OCI-LY7 (cell line): ENCODE measurements at regions not wholly inside any gene's neighbourhood (a gene's known extent, or its start where the extent isn't known, plus 50 kb on each side); places are given as distances from the start of the nearest gene placed in this dataset.

ENCODE experiments used
- BruUV-seq: library from RNA; stranded (reverse); fragments of 400-500 nt; replicated peaks from 2 replicates; lab custom pipeline; 2021; lab: Mats Ljungman, UMichigan
- CTCF ChIA-PET: fragments of 300-600 bp; sonication (Branson Sonifier 250); formaldehyde crosslinking; loops from one replicate; lab custom pipeline; 2022; ENCODE audit warnings: antibody characterized with exemption; ENCODE audit not compliant: unreplicated experiment; lab: Charles Lee
- POLR2A ChIA-PET: fragments of 300-600 bp; sonication (Branson Sonifier 250); formaldehyde crosslinking; loops from one replicate; lab custom pipeline; 2022; ENCODE audit warnings: antibody characterized with exemption; lab: Charles Lee
- DNase-seq: peaks from one replicate; pipeline ENCODE4 v3.0.0-alpha.2; 2015; ENCODE audit warnings: low spot score
- H2AFZ ChIP-seq: fragments of 200-600 bp; sonication (generic), shearing (Covaris generic); 2 replicates; pipeline ENCODE4 v1.6.1; 2014; ENCODE audit warnings: mild to moderate bottlenecking, antibody characterized with exemption, low read length, moderate library complexity
- H3K27ac ChIP-seq: fragments of 200-600 bp; sonication (generic); 2 replicates; pipeline ENCODE4 v1.5.1; 2014; ENCODE audit warnings: mixed run types, low read depth, mild to moderate bottlenecking, moderate library complexity, low read length, inconsistent platforms; ENCODE audit not compliant: poor library complexity, severe bottlenecking
- H3K36me3 ChIP-seq: fragments of 200-600 bp; sonication (generic); 2 replicates; pipeline ENCODE4 v1.6.1; 2014; ENCODE audit warnings: mild to moderate bottlenecking, antibody characterized with exemption, low read length, moderate library complexity, mixed read lengths; ENCODE audit not compliant: insufficient read depth
- H3K4me1 ChIP-seq: fragments of 200-600 bp; sonication (generic); 2 replicates; pipeline ENCODE4 v1.5.1; 2014; ENCODE audit warnings: mild to moderate bottlenecking, low read length; ENCODE audit not compliant: insufficient read depth, poor library complexity, severe bottlenecking
- H3K4me2 ChIP-seq: fragments of 200-600 bp; sonication (generic); 2 replicates; pipeline ENCODE4 v1.6.1; 2014; ENCODE audit warnings: mild to moderate bottlenecking, low read length
- H3K4me3 ChIP-seq: fragments of 200-600 bp; sonication (generic); 2 replicates; pipeline ENCODE4 v1.5.1; 2014; ENCODE audit warnings: mild to moderate bottlenecking, low read depth, low read length; ENCODE audit not compliant: poor library complexity, severe bottlenecking
- H3K79me2 ChIP-seq: fragments of 200-600 bp; sonication (generic); 2 replicates; pipeline ENCODE4 v1.6.1; 2016; ENCODE audit warnings: low read depth, mild to moderate bottlenecking, low read length, moderate library complexity, mixed read lengths; ENCODE audit not compliant: insufficient read depth
- H3K9me2 ChIP-seq: fragments of 200-600 bp; sonication (generic); 2 replicates; pipeline ENCODE4 v1.6.1; 2016; ENCODE audit warnings: mild to moderate bottlenecking, low read length, mixed read lengths; ENCODE audit not compliant: insufficient read depth
- H3K9me3 ChIP-seq: fragments of 200-600 bp; sonication (generic); 2 replicates; pipeline ENCODE4 v1.6.1; 2014; ENCODE audit warnings: mild to moderate bottlenecking, mixed run types, low read length, mixed read lengths
- H4K20me1 ChIP-seq: fragments of 200-600 bp; sonication (generic); 2 replicates; pipeline ENCODE4 v1.6.1; 2014; ENCODE audit warnings: mild to moderate bottlenecking, antibody characterized with exemption, low read length, moderate library complexity, mixed read lengths; ENCODE audit not compliant: insufficient read depth
- CTCF ChIP-seq: fragments of 200-600 bp; sonication (generic); conservative IDR thresholded peaks from 2 replicates; pipeline ENCODE4 v1.5.1; 2014; ENCODE audit warnings: mild to moderate bottlenecking, antibody characterized with exemption, low read length, moderate library complexity, mixed read lengths
- EZH2phosphoT487 ChIP-seq: fragments of 200-600 bp; sonication (generic); IDR thresholded peaks from 2 replicates; pipeline ENCODE4 v1.6.1; 2018; ENCODE audit warnings: low read depth, borderline replicate concordance, mild to moderate bottlenecking, mixed run types, antibody characterized with exemption, low read length, moderate library complexity, mixed read lengths
- intact Hi-C: fragments of 100-400 bp; cut with micrococcal nuclease; formaldehyde crosslinking; loops from one replicate; pipeline ENCODE4 v1.10.0; 2022; ENCODE audit not compliant: unreplicated experiment

DNA sequence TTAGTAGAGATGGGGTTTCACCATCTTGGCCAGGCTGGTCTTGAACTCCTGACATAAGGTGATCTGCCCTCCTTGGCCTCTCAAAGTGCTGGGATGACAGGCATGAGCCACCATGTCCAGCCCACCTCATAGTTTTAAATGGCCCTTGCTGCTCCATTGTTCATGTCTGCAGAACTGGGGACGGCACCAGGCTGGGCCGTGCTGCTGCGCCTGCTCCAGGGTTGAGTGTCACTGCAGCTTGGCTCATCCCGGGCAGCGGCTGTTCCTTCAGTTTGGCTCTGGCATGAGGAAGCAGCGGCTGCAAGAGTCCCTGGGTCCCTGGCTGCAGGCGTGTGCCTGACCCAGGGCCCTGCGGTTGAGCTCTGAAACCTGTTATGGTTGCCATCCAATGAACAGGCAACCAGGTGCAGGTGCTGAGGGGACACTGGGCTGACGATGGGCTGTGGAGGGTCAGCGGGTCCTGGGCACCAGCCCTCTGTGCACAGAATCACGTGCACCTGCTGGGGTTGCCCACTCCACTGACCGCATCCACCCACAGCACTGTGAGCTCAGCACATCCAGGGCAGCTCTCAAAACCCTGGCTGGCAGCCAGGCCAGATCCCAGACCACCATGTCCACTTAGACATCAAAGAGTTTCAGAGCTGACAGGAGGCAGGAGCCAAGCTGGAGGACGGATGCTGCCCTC lies 70.2 kb upstream of the PPP2R2D start:
- DNase-seq = no peak
- Histone ChIP-seq H3K4me3 (no peak overlapping the region), H2AFZ (no peak overlapping the region), H3K4me2 (no peak overlapping the region), H3K36me3 (no peaks in the 10 kb centered on the region), H4K20me1 (no peaks in the 10 kb centered on the region), H3K9me2 (no peaks in the 10 kb centered on the region), H3K4me1 (no peaks in the 10 kb centered on the region), H3K9me3 (no peaks in the 10 kb centered on the region), H3K27ac (no peak overlapping the region), H3K79me2 (no peaks in the 10 kb centered on the region)
- TF ChIP-seq EZH2phosphoT487 (no peak), CTCF (no peak)
- intact Hi-C loops = no loop called here
- BruUV-seq = no TSS peak
- ChIA-PET POLR2A (no interaction called here), CTCF (no interaction called here)

GRCh38 chr10:131831561-131831960 lies 69.2 kb upstream of the PPP2R2D start:
- Histone ChIP-seq H3K36me3 (no peaks in the 10 kb centered on the region), H4K20me1 (no peaks in the 10 kb centered on the region), H3K79me2 (no peaks in the 10 kb centered on the region), H2AFZ (no peak overlapping the region), H3K4me3 (no peak overlapping the region), H3K4me1 (no peaks in the 10 kb centered on the region), H3K9me3 (no peaks in the 10 kb centered on the region), H3K27ac (no peak overlapping the region), H3K9me2 (no peaks in the 10 kb centered on the region), H3K4me2 (no peak overlapping the region)
- POLR2A ChIA-PET = no interaction called here
- TF ChIP-seq EZH2phosphoT487 (no peak), CTCF (no peak)
- intact Hi-C loops = no loop called here
- CTCF ChIA-PET = no interaction called here
- no peak for DNase-seq
- no TSS peak for BruUV-seq

DNA sequence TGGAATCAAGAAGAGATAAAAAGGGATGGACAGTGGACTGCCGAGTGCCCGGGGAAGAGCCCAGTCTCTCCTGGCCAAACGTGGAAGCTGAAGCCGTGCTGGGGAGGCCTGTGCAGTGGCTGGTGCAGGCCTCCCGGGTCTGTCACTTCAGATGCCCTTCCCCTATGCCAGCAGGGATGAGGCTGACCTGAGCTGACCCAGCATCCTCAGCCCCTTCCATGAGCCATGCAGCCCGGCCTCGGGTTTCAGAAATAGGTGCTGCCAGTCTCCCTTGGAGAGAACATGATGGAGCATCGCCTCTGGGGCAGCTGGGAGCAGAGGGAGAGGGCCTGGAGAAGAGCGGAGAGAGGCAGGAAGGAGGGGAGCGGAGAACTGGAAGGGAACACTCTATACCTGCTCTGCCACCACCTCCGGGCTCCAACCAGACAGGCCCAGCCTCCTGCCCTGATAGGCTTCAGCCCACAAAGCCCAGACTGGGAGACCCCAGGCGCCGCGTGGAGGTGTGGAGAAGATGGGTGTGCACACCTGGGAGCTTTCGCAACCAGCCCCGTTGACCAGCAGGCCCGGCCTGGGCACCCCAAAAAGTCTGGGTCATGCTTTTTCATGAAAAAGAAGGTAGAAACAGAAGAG lies 68.6 kb upstream of the PPP2R2D start:
- Histone ChIP-seq H2AFZ (no peak overlapping the region), H3K79me2 (no peaks in the 10 kb centered on the region), H3K4me2 (no peak overlapping the region), H3K9me2 (no peaks in the 10 kb centered on the region), H3K4me3 (no peak overlapping the region), H3K9me3 (no peaks in the 10 kb centered on the region), H3K27ac (no peak overlapping the region), H3K36me3 (no peaks in the 10 kb centered on the region), H3K4me1 (no peaks in the 10 kb centered on the region), H4K20me1 (no peaks in the 10 kb centered on the region)
- intact Hi-C loops = no loop called here
- no TSS peak for BruUV-seq
- TF ChIP-seq EZH2phosphoT487 (no peak), CTCF (no peak)
- DNase-seq = no peak
- CTCF ChIA-PET = no interaction called here
- POLR2A ChIA-PET = no interaction called here
